Smooth muscle cell (in vitro differentiated cells): ENCODE measurements at regions not wholly inside any gene's neighbourhood (a gene's known extent, or its start where the extent isn't known, plus 50 kb on each side); places are given as distances from the start of the nearest gene placed in this dataset.
"Not testable (repeated sequence)": the region's sequence is repeated elsewhere in the genome, so short reads cannot be mapped to it uniquely, and the experiment has no call there.

Experiments
- DNase-seq: peaks from one replicate; lab custom pipeline; 2025; ENCODE audit not compliant: unreplicated experiment; lab: John Stamatoyannopoulos, UW
- H2AFZ ChIP-seq: fragments of 200-600 bp; sonication (generic); 2 replicates; pipeline ENCODE4 v1.6.0; 2016; ENCODE audit warnings: antibody characterized with exemption, low read depth, mild to moderate bottlenecking
- H3F3A ChIP-seq: fragments of 200-600 bp; sonication (generic); 2 replicates; pipeline ENCODE4 v1.6.0; 2017; ENCODE audit warnings: antibody characterized with exemption, low read depth
- H3K27ac ChIP-seq: fragments of 200-600 bp; sonication (generic); 2 replicates; pipeline ENCODE4 v1.5.1; 2016; ENCODE audit warnings: low read depth, mild to moderate bottlenecking
- H3K27me3 ChIP-seq: fragments of 200-600 bp; sonication (generic); 2 replicates; pipeline ENCODE4 v1.6.1; 2016; ENCODE audit warnings: low read depth, mild to moderate bottlenecking
- H3K36me3 ChIP-seq: fragments of 200-600 bp; sonication (generic); 2 replicates; pipeline ENCODE4 v1.5.1; 2016; ENCODE audit warnings: low read depth
- H3K4me1 ChIP-seq: fragments of 200-600 bp; sonication (generic); 2 replicates; pipeline ENCODE4 v1.5.1; 2016; ENCODE audit warnings: low read depth
- H3K4me2 ChIP-seq: fragments of 200-600 bp; sonication (generic); 2 replicates; pipeline ENCODE4 v1.6.0; 2016; ENCODE audit warnings: mild to moderate bottlenecking
- H3K4me3 ChIP-seq: fragments of 200-600 bp; sonication (generic); 2 replicates; pipeline ENCODE4 v1.5.1; 2016; ENCODE audit warnings: mild to moderate bottlenecking
- H3K79me2 ChIP-seq: fragments of 200-600 bp; sonication (generic); 2 replicates; pipeline ENCODE4 v1.6.0; 2016; ENCODE audit warnings: low read depth, mild to moderate bottlenecking
- H3K9ac ChIP-seq: fragments of 200-600 bp; sonication (generic); 2 replicates; pipeline ENCODE4 v1.6.0; 2016; ENCODE audit warnings: low read depth
- H3K9me3 ChIP-seq: fragments of 200-600 bp; sonication (generic); replicated peaks from 2 replicates; pipeline ENCODE4 v1.5.1; 2016; ENCODE audit warnings: low read depth
- H4K20me1 ChIP-seq: fragments of 200-600 bp; sonication (generic); 2 replicates; pipeline ENCODE4 v1.6.0; 2016; ENCODE audit warnings: low read depth
- CTCF ChIP-seq: fragments of 200-600 bp; sonication (generic); IDR thresholded peaks from 2 replicates; pipeline ENCODE4 v1.5.1; 2017; ENCODE audit warnings: borderline replicate concordance, mild to moderate bottlenecking, antibody characterized with exemption; ENCODE audit not compliant: insufficient read depth, poor library complexity, severe bottlenecking
- WGBS: methylation state at CpG from one replicate; pipeline ENCODE4 v1.1.7; 2016; ENCODE audit warnings: low lambda C conversion rate; 5-methylcytosine and 5-hydroxymethylcytosine counted together

GRCh38 chr6:155534678-155535077 lies 79.0 kb upstream of the NOX3 start:
- Histone ChIP-seq H3K36me3 (no peaks in the 10 kb centered on the region), H3K4me1 (no peaks in the 10 kb centered on the region), H3K4me3 (no peak overlapping the region), H2AFZ (no peak overlapping the region), H3K27me3 (no peaks in the 10 kb centered on the region), H3K4me2 (no peak overlapping the region), H3K9ac (no peak overlapping the region), H3F3A (peaks cover 3% of the 10 kb centered on the region), H3K27ac (no peak overlapping the region), H3K79me2 (no peaks in the 10 kb centered on the region), H3K9me3 (no peaks in the 10 kb centered on the region), H4K20me1 (no peaks in the 10 kb centered on the region)
- DNase-seq: no peak
- 93% methylated on average over 2 of the region's 2 CpGs for WGBS
- TF ChIP-seq CTCF: no peak

GRCh38 chr6:155530219-155530834 lies 74.7 kb upstream of the NOX3 start:
- no peak for DNase-seq

GRCh38 chr6:155529814-155530213 lies 74.2 kb upstream of the NOX3 start:
- peak overlapping the region; percentile 85 for H3K27ac ChIP-seq
- not testable (repeated sequence) for H3K9ac ChIP-seq, DNase-seq, H3K27me3 ChIP-seq, H3K9me3 ChIP-seq, H3K4me2 ChIP-seq, H3F3A ChIP-seq, H4K20me1 ChIP-seq, H3K4me3 ChIP-seq, H3K79me2 ChIP-seq, H3K36me3 ChIP-seq, H3K4me1 ChIP-seq
- peak overlapping the region; percentile 64 for H2AFZ ChIP-seq
- WGBS: 92% methylated on average over 7 of the region's 7 CpGs

More at GRCh38 chr6:155530219-155530834, 74.7 kb upstream of the NOX3 start:
- H3K9ac ChIP-seq: no peak overlapping the region
- no peaks in the 10 kb centered on the region for H3K4me1 ChIP-seq
- no peak overlapping the region for H3K4me2 ChIP-seq
- no peaks in the 10 kb centered on the region for H3K79me2 ChIP-seq
- H3K36me3 ChIP-seq: no peaks in the 10 kb centered on the region
- H3K4me3 ChIP-seq: no peak overlapping the region
- peak overlapping the region; percentile 85 for H3K27ac ChIP-seq
- H3K27me3 ChIP-seq: no peaks in the 10 kb centered on the region
- no peaks in the 10 kb centered on the region for H4K20me1 ChIP-seq
- peaks cover 6% of the 10 kb centered on the region for H3F3A ChIP-seq
- WGBS: 45% methylated on average over 4 of the region's 4 CpGs
- no peaks in the 10 kb centered on the region for H3K9me3 ChIP-seq
- peak overlapping the region; percentile 64 for H2AFZ ChIP-seq
- peak; percentile 62 for TF ChIP-seq CTCF

- Histone ChIP-seq H3K9ac (peak overlapping the region; percentile 47), H3K4me2 (peak overlapping the region; percentile 21), H3K79me2 (no peaks in the 10 kb centered on the region), H3K27me3 (no peaks in the 10 kb centered on the region), H3K9me3 (no peaks in the 10 kb centered on the region), H3F3A (peaks cover 6% of the 10 kb centered on the region), H3K36me3 (no peaks in the 10 kb centered on the region), H3K27ac (peak overlapping the region; percentile 85), H3K4me3 (no peak overlapping the region), H2AFZ (peak overlapping the region; percentile 58), H4K20me1 (no peaks in the 10 kb centered on the region), H3K4me1 (no peaks in the 10 kb centered on the region)
- DNase-seq: no peak
- WGBS: 67% methylated on average over 2 of the region's 2 CpGs
- no peak for TF ChIP-seq CTCF
These were observed 73.4 kb upstream of the NOX3 start for GRCh38 chr6:155528982-155529453.
